H1 (cell line): ENCODE measurements at regions not wholly inside any gene's neighbourhood (a gene's known extent, or its start where the extent isn't known, plus 50 kb on each side); places are given as distances from the start of the nearest gene placed in this dataset.

Experiments used
- CTCF ChIA-PET: fragments of 300-600 bp; sonication (Branson Sonifier 250); formaldehyde crosslinking; loops from one replicate; lab custom pipeline; 2021; ENCODE audit not compliant: partially characterized antibody; lab: Charles Lee
- POLR2A ChIA-PET: fragments of 300-600 bp; sonication (Branson Sonifier 250); formaldehyde crosslinking; loops from one replicate; lab custom pipeline; 2021; ENCODE audit warnings: inconsistent platforms; ENCODE audit not compliant: partially characterized antibody; lab: Charles Lee
- DNase-seq, 2 experiments: peaks; one replicate each; pipeline versions ENCODE4 v3.0.0 to v3.0.0-alpha.2; 2010 to 2022; ENCODE audit warnings: low spot score in 2 of 2, low read depth in 1 of 2, mixed read lengths in 1 of 2
- FAIRE-seq: peaks from 2 replicates; lab custom pipeline; 2011; peaks lifted over from hg19 to GRCh38; lab: Jason Lieb, UNC
- H2AFZ ChIP-seq: 2 replicates; pipeline ENCODE4 v1.8.1; 2012; ENCODE audit warnings: low read length, inconsistent platforms
- H2AK5ac ChIP-seq: 2 replicates; pipeline ENCODE4 v1.6.1; 2013; ENCODE audit warnings: low read depth, low read length
- H2BK120ac ChIP-seq: replicated peaks from 2 replicates; pipeline ENCODE3; 2013; ENCODE audit warnings: low read depth, low read length, inconsistent platforms
- H2BK12ac ChIP-seq: 2 replicates; pipeline ENCODE4 v1.6.1; 2013; ENCODE audit warnings: low read depth, low read length
- H2BK15ac ChIP-seq: 2 replicates; pipeline ENCODE4 v1.6.1; 2013; ENCODE audit warnings: low read length
- H2BK20ac ChIP-seq: 2 replicates; pipeline ENCODE4 v1.6.1; 2013; ENCODE audit warnings: low read length
- H2BK5ac ChIP-seq: 2 replicates; pipeline ENCODE4 v1.6.1; 2013; ENCODE audit warnings: low read depth, low read length
- H3K14ac ChIP-seq: 2 replicates; pipeline ENCODE4 v1.6.1; 2013; ENCODE audit warnings: inconsistent platforms; ENCODE audit not compliant: insufficient read length
- H3K18ac ChIP-seq: 2 replicates; pipeline ENCODE4 v1.6.1; 2013; ENCODE audit warnings: low read length; ENCODE audit errors: extremely low read depth
- H3K23ac ChIP-seq: 2 replicates; pipeline ENCODE4 v1.6.1; 2013; ENCODE audit warnings: inconsistent platforms; ENCODE audit not compliant: insufficient read length
- H3K23me2 ChIP-seq: 2 replicates; pipeline ENCODE4 v1.6.1; 2013; ENCODE audit warnings: low read depth, low read length
- H3K27ac ChIP-seq: 2 replicates; pipeline ENCODE4 v1.6.1; 2011; ENCODE audit warnings: low read depth, low read length, inconsistent platforms
- H3K27me3 ChIP-seq, 4 experiments: replicated peaks in 1 of 4; 1 replicate in 1 of 4; 2 replicates in 3 of 4; pipeline versions ENCODE4 v1.6.1 to v1.8.1; 2011 to 2013; ENCODE audit warnings: low read length in 3 of 4, mild to moderate bottlenecking in 3 of 4, inconsistent platforms in 2 of 4, mixed read lengths in 2 of 4, moderate library complexity in 1 of 4; ENCODE audit not compliant: control insufficient read depth in 3 of 4, insufficient read depth in 3 of 4; ENCODE audit errors: extremely low read depth in 1 of 4
- H3K36me3 ChIP-seq, 4 experiments: 2 replicates each; pipeline versions ENCODE4 v1.6.1 to v1.8.1; 2011 to 2013; ENCODE audit warnings: mild to moderate bottlenecking in 4 of 4, low read length in 3 of 4, moderate library complexity in 2 of 4, control low read depth in 1 of 4, inconsistent platforms in 1 of 4; ENCODE audit not compliant: insufficient read depth in 4 of 4, control insufficient read depth in 2 of 4
- H3K4ac ChIP-seq: replicated peaks from 2 replicates; pipeline ENCODE3; 2013; ENCODE audit warnings: low read length, low read depth, mixed read lengths, inconsistent platforms; ENCODE audit not compliant: insufficient read length
- H3K4me1 ChIP-seq, 4 experiments: replicated peaks in 1 of 4; 1 replicate in 1 of 4; 2 replicates in 3 of 4; pipeline versions ENCODE4 v1.6.1 to v1.8.1; 2011 to 2013; ENCODE audit warnings: low read length in 3 of 4, inconsistent platforms in 2 of 4, mixed read lengths in 1 of 4; ENCODE audit not compliant: insufficient read depth in 4 of 4, control insufficient read depth in 3 of 4
- H3K4me2 ChIP-seq, 2 experiments: 2 replicates each; pipeline versions ENCODE4 v1.6.1 to v1.8.1; 2011 to 2013; ENCODE audit warnings: low read depth in 2 of 2, low read length in 2 of 2, control low read depth in 1 of 2, inconsistent platforms in 1 of 2, mild to moderate bottlenecking in 1 of 2; ENCODE audit not compliant: insufficient read depth in 1 of 2
- H3K4me3 ChIP-seq, 4 experiments: fragments of 200-600, 300-600 bp in 1 of 4; sonication (generic), shearing (Covaris generic), sonication (Bioruptor Twin) in 1 of 4; 2 replicates each; pipeline versions ENCODE4 v1.5.1 to v1.8.1; 2011 to 2016; ENCODE audit warnings: low read length in 4 of 4, low read depth in 3 of 4, control low read depth in 2 of 4, inconsistent platforms in 2 of 4, mild to moderate bottlenecking in 2 of 4, mixed read lengths in 1 of 4, moderate library complexity in 1 of 4; ENCODE audit not compliant: insufficient read depth in 2 of 4; ENCODE audit errors: extremely low read depth in 1 of 4
- H3K56ac ChIP-seq: replicated peaks from 2 replicates; pipeline ENCODE3; 2013; ENCODE audit warnings: low read depth, mild to moderate bottlenecking, mixed read lengths, low read length, inconsistent platforms; ENCODE audit not compliant: insufficient read length
- H3K79me1 ChIP-seq: 2 replicates; pipeline ENCODE4 v1.6.1; 2013; ENCODE audit warnings: low read depth, low read length, control low read depth
- H3K79me2 ChIP-seq, 2 experiments: 2 replicates each; pipeline versions ENCODE4 v1.6.1 to v1.8.1; 2012 to 2013; ENCODE audit warnings: low read length in 2 of 2, mild to moderate bottlenecking in 2 of 2, inconsistent platforms in 1 of 2; ENCODE audit not compliant: insufficient read depth in 2 of 2, control insufficient read depth in 1 of 2
- H3K9ac ChIP-seq, 4 experiments: replicated peaks in 1 of 4; 1 replicate in 1 of 4; 2 replicates in 3 of 4; pipeline versions ENCODE4 v1.6.1 to v1.8.1; 2011 to 2013; ENCODE audit warnings: low read depth in 3 of 4, low read length in 3 of 4, control low read depth in 2 of 4, mild to moderate bottlenecking in 2 of 4, moderate library complexity in 2 of 4, inconsistent platforms in 1 of 4; ENCODE audit errors: extremely low read depth in 1 of 4
- H3K9me3 ChIP-seq, 2 experiments: 2 replicates each; pipeline versions ENCODE4 v1.6.1 to v1.8.1; 2012 to 2013; ENCODE audit warnings: mild to moderate bottlenecking in 2 of 2, moderate library complexity in 2 of 2, control low read depth in 1 of 2, inconsistent platforms in 1 of 2, low read depth in 1 of 2, low read length in 1 of 2, mixed read lengths in 1 of 2; ENCODE audit not compliant: insufficient read depth in 2 of 2
- H4K20me1 ChIP-seq, 2 experiments: replicated peaks in 1 of 2; 2 replicates each; pipeline versions ENCODE3 to v1.8.1; 2011 to 2013; ENCODE audit warnings: inconsistent platforms in 2 of 2, low read length in 2 of 2, mild to moderate bottlenecking in 1 of 2; ENCODE audit not compliant: insufficient read depth in 2 of 2, control insufficient read depth in 1 of 2
- H4K5ac ChIP-seq: 2 replicates; pipeline ENCODE4 v1.6.1; 2013; ENCODE audit warnings: low read length, low read depth, mixed read lengths, inconsistent platforms; ENCODE audit not compliant: insufficient read length
- H4K8ac ChIP-seq: 2 replicates; pipeline ENCODE4 v1.8.0; 2013; ENCODE audit warnings: mild to moderate bottlenecking, moderate library complexity, low read length, inconsistent platforms; ENCODE audit not compliant: insufficient read depth; ENCODE audit errors: extremely low read depth
- H4K91ac ChIP-seq: replicated peaks from 2 replicates; pipeline ENCODE3; 2013; ENCODE audit warnings: low read length, mixed read lengths, inconsistent platforms; ENCODE audit not compliant: insufficient read length
- KDM1A ChIP-seq: fragments of 200-600, 300-600 bp; sonication (generic); IDR thresholded peaks from 2 replicates; pipeline ENCODE4 v1.7.1; 2016; ENCODE audit warnings: mild to moderate bottlenecking, low read length, borderline replicate concordance
- NANOG ChIP-seq: IDR thresholded peaks from 2 replicates; pipeline ENCODE4 v1.6.1; 2011; ENCODE audit warnings: low read length, low read depth, mild to moderate bottlenecking, inconsistent platforms; ENCODE audit not compliant: insufficient read depth, poor library complexity, severe bottlenecking
- POU5F1 ChIP-seq: IDR thresholded peaks from 2 replicates; pipeline ENCODE4 v1.6.1; 2011; ENCODE audit warnings: low read depth, mild to moderate bottlenecking, low read length, moderate library complexity
- TBP ChIP-seq: IDR thresholded peaks from 2 replicates; pipeline ENCODE4 v1.6.1; 2011; ENCODE audit warnings: low read depth, low read length, improper control_type of control experiment
- TCF12 ChIP-seq: IDR thresholded peaks from 2 replicates; pipeline ENCODE4 v1.6.1; 2011; ENCODE audit warnings: low read depth, mild to moderate bottlenecking, low read length
- WGBS, 2 experiments: shearing (Covaris generic) in 1 of 2; methylation state at CpG; one replicate each; pipeline versions ENCODE4 v1.1.6 to v1.1.7; 2013 to 2015; ENCODE audit warnings: low lambda C conversion rate in 2 of 2, mixed read lengths in 2 of 2, inconsistent platforms in 1 of 2, low coverage in 1 of 2, missing lambda C conversion rate in 1 of 2; ENCODE audit not compliant: insufficient replicate concordance in 2 of 2, insufficient coverage in 1 of 2, insufficient read length in 1 of 2; ENCODE audit errors: extremely low coverage in 1 of 2, missing lambda C conversion rate in 1 of 2; 5-methylcytosine and 5-hydroxymethylcytosine counted together

DNA sequence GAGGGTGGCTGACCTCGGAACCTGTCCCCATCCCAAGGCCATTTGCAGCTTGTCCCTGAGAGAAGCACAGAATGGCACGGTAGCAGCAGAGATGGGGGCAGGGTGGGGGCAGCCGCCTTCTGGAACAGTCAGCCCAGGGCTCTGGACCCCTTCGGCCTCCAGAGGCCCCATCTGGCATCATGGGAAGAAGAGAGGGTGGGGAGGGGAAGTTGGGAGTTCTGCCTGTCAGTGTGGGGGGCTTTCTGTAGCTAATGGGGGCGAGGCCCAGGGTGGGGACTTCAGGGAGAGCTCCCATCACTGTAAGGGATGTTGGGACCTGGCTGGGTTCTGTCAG lies 62.9 kb upstream of the ADRA2C start:
- no peak for FAIRE-seq
- peaks cover 0 to 18% (median 7%) of the 10 kb centered on the region in 4 experiments; a peak in 6 of 7 replicates for H3K4me1 ChIP-seq
- H3K27me3 ChIP-seq, result no peaks in the 10 kb centered on the region; a peak in 1 of 7 replicates
- no peak overlapping the region for H4K91ac ChIP-seq
- H3K23me2 ChIP-seq, result no peaks in the 10 kb centered on the region
- no peak overlapping the region for H2AFZ ChIP-seq
- no peak for DNase-seq
- 0 out of 2 replicates have a peak overlapping the region, but pooled peaks have one; percentile 44 for H2BK5ac ChIP-seq
- H3K9me3 ChIP-seq, result no peaks in the 10 kb centered on the region
- H3K4ac ChIP-seq, result peak overlapping the region; percentile 44
- H3K4me3 ChIP-seq, result no peak overlapping the region
- WGBS, 2 experiments, result 78% methylated on average over 5 of the region's 5 CpGs; no CpG with 5 or more reads in 1 of the 2 experiments
- no peak overlapping the region for H4K8ac ChIP-seq
- no peak overlapping the region for H2BK20ac ChIP-seq
- peak overlapping the region; percentile 61; the same call in 1 of the 2 replicates for H2BK15ac ChIP-seq
- H3K79me2 ChIP-seq, result no peaks in the 10 kb centered on the region
- CTCF ChIA-PET, result interaction anchor here (0.9 to 2.9 kb wide), 9 partner anchors 13 to 246 kb away, joined by 3 to 9 read pairs (median 5); no protein-coding TSS in a partner anchor
- no peak overlapping the region for H3K14ac ChIP-seq
- no peak overlapping the region for H3K18ac ChIP-seq
- no peak overlapping the region for H3K9ac ChIP-seq
- no peak overlapping the region for H3K23ac ChIP-seq
- no peaks in the 10 kb centered on the region for H3K36me3 ChIP-seq
- H2AK5ac ChIP-seq, result no peak overlapping the region
- H3K56ac ChIP-seq, result no peak overlapping the region
- POLR2A ChIA-PET, result no interaction called here
- no peaks in the 10 kb centered on the region for H3K79me1 ChIP-seq
- no peak for TF ChIP-seq KDM1A
- TF ChIP-seq TCF12, result no peak
- TF ChIP-seq POU5F1, result no peak
- TF ChIP-seq NANOG, result no peak
- TF ChIP-seq TBP, result no peak
- H2BK12ac ChIP-seq, result peak overlapping the region; percentile 84; the same call in 1 of the 2 replicates
- no peak overlapping the region for H2BK120ac ChIP-seq
- no peak overlapping the region for H3K27ac ChIP-seq
- H4K5ac ChIP-seq, result no peak overlapping the region
- H4K20me1 ChIP-seq, result no peaks in the 10 kb centered on the region
- no peak overlapping the region for H3K4me2 ChIP-seq
